ENCODE measurements at regions not wholly inside any gene's neighbourhood (a gene's known extent, or its start where the extent isn't known, plus 50 kb on each side); places are given as distances from the start of the nearest gene placed in this dataset.
"Not testable (repeated sequence)": the region's sequence is repeated elsewhere in the genome, so short reads cannot be mapped to it uniquely, and the experiment has no call there.

DNA sequence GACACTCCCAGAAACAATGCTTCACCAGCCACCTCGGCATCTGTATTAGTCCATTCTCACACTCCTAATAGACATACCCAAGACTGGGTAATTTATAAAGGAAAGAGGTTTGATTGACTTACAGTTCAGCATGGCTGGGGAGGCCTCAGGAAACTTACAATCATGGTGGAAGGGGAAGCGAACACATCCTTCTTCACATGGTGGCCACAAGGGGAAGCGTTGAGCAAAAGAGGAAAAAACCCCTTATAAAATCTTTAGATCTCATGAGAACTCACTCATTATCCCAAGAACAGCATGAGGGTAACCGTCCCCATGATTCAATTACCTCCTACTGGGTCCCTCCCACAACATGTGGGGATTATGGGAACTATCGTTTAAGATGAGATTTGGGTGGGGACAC lies 140.9 kb downstream of the LIG4 start:
- not testable (repeated sequence) for DNase-seq

GRCh38 chr13:108070925-108071324 lies 144.4 kb downstream of the LIG4 start:
- no peak for DNase-seq

DNA sequence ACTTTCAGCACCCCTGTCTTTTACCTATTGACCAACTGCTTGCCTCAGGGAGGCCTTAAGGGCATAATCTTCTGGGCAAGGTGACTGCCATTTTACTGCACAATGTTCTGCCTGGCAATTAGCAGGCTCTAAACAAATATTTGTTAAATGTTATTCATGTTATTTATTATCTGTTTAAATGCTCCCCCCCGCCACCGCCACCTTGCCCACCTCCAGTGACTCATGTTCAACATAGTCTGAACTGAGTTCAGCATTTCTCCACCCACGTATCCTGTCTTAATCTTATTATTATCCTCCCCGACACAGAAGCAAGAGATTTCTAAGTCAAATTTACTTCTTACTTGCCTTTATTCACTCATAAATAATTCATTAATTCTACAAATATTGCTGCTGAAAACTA lies 144.8 kb downstream of the LIG4 start:
- no peak for DNase-seq

DNA sequence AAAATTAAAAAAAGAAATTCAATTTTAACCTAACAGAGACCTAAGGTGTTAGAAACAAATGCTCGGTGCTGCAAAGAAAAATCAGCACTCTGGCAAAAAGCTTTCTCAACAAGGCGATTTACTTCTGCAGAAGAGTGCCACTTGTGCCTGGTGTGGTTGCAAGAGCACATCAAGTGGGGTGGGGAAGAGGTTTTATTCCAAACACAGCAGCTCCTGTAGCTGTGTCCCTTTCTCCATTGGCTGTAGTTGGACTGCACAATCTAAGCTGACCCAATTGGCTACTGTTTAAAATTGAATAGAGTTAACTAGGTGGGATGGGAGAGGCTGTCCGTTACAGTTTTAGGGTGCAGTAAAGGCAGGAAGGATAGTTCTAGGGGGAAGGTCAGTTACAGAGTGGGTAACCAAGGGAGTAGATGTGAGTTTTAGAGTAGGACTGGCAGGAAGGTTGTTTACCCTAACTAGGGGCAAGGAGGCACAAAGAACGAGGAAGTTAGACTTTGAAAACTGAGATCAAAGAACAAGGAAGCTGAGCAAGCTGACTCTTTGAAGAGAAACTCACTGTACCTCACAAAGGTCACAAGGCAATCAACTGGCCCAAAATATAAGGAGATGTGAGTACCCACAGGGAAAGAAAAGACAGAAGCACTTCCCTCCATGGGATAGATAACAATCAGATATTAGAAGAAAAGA lies 145.7 kb downstream of the LIG4 start:
- no peak for DNase-seq

GRCh38 chr13:108064372-108064771 lies 151.0 kb downstream of the LIG4 start:
- not testable (repeated sequence) for DNase-seq

GRCh38 chr13:108060111-108060510 lies 155.2 kb downstream of the LIG4 start:
- DNase-seq = no peak

DNA sequence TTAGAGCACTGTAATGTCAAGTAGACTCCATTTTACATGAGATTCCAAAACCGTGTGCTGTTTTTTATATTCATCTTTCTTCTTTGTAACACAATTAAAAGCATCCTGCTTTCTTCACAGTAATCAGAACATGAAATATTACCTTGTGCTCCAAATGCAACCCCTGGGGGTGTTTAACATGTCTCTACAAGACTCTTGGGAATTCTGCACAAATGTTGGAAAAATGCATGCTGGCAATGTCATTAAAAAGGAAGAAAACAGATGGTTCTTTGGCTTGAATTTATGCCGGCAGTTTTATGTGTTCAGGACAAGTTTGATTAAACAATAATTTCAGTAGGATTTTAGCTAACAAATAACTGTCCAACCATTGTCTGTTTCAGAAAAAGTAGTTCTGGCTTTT lies 159.1 kb downstream of the LIG4 start:
- DNase-seq = no peak

GRCh38 chr13:108049211-108049610 lies 166.1 kb downstream of the LIG4 start:
- DNase-seq = no peak

- DNase-seq = no peak
These were observed 170.4 kb downstream of the LIG4 start for GRCh38 chr13:108044954-108045353.

- DNase-seq = not testable (repeated sequence)
These were observed 172.5 kb downstream of the LIG4 start for GRCh38 chr13:108042866-108043265.

- no peak for DNase-seq
These were observed 178.0 kb downstream of the LIG4 start for GRCh38 chr13:108037348-108037747.

DNA sequence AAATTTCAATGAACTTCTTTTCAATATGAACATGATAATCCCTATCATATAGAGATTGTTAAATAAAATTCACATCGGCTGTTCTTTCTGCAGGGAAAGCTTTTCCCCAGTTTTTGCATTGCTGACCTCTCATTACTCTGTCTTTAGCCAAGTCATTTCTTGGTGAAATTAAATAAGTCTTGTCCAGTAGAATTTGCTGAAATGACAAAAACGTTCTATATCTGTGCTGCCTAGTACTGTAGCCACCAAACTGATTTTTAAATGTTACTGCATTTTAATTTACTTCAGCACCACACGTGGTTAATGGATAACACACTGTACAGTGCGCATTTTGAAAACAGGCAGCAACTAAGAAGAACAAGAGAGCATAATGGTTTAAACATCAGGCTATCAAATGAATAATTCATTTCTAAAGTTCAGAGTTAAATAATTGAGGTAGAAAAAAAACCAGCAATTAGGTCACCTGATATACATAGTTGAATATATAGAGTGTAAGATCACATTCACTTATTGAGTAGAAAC lies 178.9 kb downstream of the LIG4 start:
- no peak for DNase-seq

GRCh38 chr13:108034909-108035410 lies 180.4 kb downstream of the LIG4 start:
- DNase-seq = no peak

GRCh38 chr13:108033800-108034707 lies 181.3 kb downstream of the LIG4 start:
- DNase-seq = no peak

DNA sequence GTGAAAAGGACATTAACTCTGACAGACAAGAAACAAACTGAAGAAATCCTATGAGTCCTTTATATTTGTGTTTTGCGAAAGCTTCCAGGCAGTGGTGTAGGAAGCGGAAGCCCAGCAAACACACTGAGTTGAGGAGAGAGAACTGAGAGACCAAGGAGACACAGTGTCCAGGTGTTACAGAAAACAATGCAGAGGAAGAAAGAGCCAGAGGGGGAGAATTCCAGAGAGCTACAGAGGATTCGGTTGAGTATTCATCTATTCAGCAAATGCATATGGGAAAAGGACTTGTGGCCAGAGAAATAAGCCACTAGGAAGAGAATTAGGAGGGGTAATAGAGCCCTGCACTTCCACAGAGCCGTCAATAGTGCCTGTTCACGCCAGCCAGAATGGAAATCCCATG lies 183.5 kb downstream of the LIG4 start:
- DNase-seq = no peak

DNA sequence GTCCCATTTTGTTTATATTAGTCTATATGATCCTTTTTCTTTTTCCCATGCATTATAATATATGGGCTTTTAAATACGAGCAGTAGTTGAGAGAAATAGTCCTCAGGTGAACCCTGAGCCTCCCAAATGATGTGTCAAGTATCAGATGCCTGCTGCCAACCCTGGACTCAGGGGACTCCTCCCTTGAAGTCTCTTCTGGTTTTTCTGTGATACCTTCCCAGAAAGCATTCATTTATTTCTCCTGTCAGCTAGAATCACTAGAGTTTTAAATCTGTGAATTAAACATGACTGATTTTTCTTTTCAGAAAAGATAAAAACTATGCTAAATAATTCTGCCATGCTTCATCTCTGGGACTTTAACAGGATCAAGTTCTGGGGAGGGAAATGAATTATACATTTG lies 184.6 kb downstream of the LIG4 start:
- DNase-seq = no peak

GRCh38 chr13:108026680-108027410 lies 188.5 kb downstream of the LIG4 start:
- no peak for DNase-seq

- DNase-seq = no peak
These were observed 195.3 kb downstream of the LIG4 start for GRCh38 chr13:108020027-108020426.

- no peak for DNase-seq
These were observed 196.9 kb downstream of the LIG4 start for GRCh38 chr13:108018371-108018870.

DNA sequence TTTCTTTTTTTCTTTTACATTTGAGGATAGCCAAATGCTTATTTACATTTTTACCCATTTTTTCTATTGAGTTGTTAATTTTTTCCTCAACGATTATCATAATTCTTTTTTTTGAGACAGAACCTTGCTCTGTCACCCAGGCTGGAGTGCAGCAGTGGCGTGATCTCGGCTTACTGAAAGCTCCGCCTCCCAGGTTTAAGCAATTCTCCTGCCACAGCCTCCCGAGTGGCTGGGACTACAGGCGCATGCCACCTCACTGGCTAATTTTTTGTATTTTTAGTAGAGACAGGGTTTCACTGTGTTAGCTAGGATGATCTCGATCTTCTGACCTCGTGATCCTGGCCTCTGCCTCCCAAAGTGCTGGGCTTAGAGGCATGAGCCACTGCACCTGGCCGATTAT lies 208.7 kb downstream of the LIG4 start:
- DNase-seq = no peak

DNA sequence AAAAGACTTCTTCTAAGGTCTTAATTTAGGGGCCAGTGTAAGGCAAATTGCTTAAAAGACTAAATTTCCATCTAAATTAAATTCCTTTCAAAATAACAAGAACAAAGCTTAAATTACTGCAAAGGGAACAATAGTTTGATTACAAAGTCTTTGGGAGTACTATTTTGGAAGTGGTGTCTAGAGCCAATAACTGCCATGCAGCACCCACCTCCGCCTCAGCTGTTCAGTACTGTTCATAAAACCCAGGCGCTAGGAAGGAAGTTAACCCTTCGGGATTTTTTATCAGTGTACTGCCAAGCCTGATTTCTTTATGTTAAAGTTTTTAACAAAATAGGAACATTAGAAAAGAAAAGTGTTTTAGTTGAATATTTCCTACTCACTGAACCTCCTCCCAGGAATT lies 210.1 kb downstream of the LIG4 start:
- DNase-seq = no peak

- DNase-seq = no peak
These were observed 211.7 kb downstream of the LIG4 start for GRCh38 chr13:108003626-108004025.

- no peak for DNase-seq
These were observed 214.3 kb downstream of the LIG4 start for GRCh38 chr13:108000998-108001397.

All from NCI-H2029 treated with DMSO at 0.1 percent for 48 hours (cell line).